Ovary (tissue), 7 donors: ENCODE measurements at regions not wholly inside any gene's neighbourhood (a gene's known extent, or its start where the extent isn't known, plus 50 kb on each side); places are given as distances from the start of the nearest gene placed in this dataset.
"Not testable (repeated sequence)": the region's sequence is repeated elsewhere in the genome, so short reads cannot be mapped to it uniquely, and the experiment has no call there.

Experiments
- DNase-seq, 5 donors: peaks; one replicate each; pipeline ENCODE4 v3.0.0-alpha.2; 2019 to 2020
- H3K27ac ChIP-seq, 2 donors: fragments of 200-600 bp; one replicate each; pipeline versions ENCODE4 v1.5.1 to v1.8.0; 2019 to 2022
- H3K27me3 ChIP-seq: fragments of 200-600 bp; one replicate; pipeline ENCODE4 v1.8.0; 2022
- H3K36me3 ChIP-seq: fragments of 200-600 bp; sonication (generic); one replicate; pipeline ENCODE4 v1.5.1; 2019
- H3K4me1 ChIP-seq: one replicate; pipeline ENCODE4 v1.8.1; 2013; ENCODE audit warnings: mild to moderate bottlenecking, moderate library complexity; ENCODE audit not compliant: insufficient read depth
- H3K4me3 ChIP-seq: fragments of 200-600 bp; sonication (generic); one replicate; pipeline ENCODE4 v1.5.1; 2017
- H3K9me3 ChIP-seq, 2 donors: fragments of 200-600 bp in 1 of 2; sonication (generic) in 1 of 2; one replicate each; pipeline versions ENCODE4 v1.5.1 to v1.8.1; 2013 to 2019; ENCODE audit warnings: mild to moderate bottlenecking in 1 of 2, moderate library complexity in 1 of 2
- CTCF ChIP-seq, 3 donors: fragments of 450-650 bp in 2 of 3; fragments of 200-600 bp in 1 of 3; IDR thresholded peaks; one replicate each; pipeline versions ENCODE4 v1.5.1 to v1.8.0; 2016 to 2022; ENCODE audit warnings: antibody characterized with exemption in 3 of 3, mild to moderate bottlenecking in 1 of 3
- EP300 ChIP-seq: sonication (generic); formaldehyde crosslinking; IDR thresholded peaks from one replicate; pipeline ENCODE4 v1.6.1; 2017; ENCODE audit warnings: antibody characterized with exemption
- POLR2A ChIP-seq: fragments of 450-650 bp; IDR thresholded peaks from one replicate; pipeline ENCODE4 v1.6.1; 2017; ENCODE audit warnings: antibody characterized with exemption, mild to moderate bottlenecking, moderate library complexity
- WGBS, 3 donors: extraction: QIAGEN DNeasy Blood & Tissue Kit in 1 of 3; methylation state at CpG; one replicate each; pipeline versions ENCODE4 v1.1.5 to v1.1.7; 2013 to 2017; 5-methylcytosine and 5-hydroxymethylcytosine counted together
- intact Hi-C, 4 donors: fragments of 100-400 bp; cut with DNase I; formaldehyde crosslinking; loops; one replicate each; pipeline versions ENCODE4 v1.11.0 to v1.15.1; 2022 to 2023
- donor health status: DM: no; HTN: no; CAD: no; lungs with moderate emphysema.
- donor health status: DM: no; HTN: no; CAD: no.
- donor health status: Bipolar disorder and iron deficiency.
- donor health status: DM: no; HTN: no; CAD: no.
- donor health status: DM: yes; HTN: yes; CAD: no.

- H3K27me3 ChIP-seq = no peaks in the 10 kb centered on the region
- intact Hi-C loops = no loop called here
- H3K4me1 ChIP-seq = no peaks in the 10 kb centered on the region
- peaks cover 0 to 2% of the 10 kb centered on the region in 2 donors for H3K9me3 ChIP-seq
- TF ChIP-seq EP300 (no peak), POLR2A (no peak), CTCF (IDR thresholded peaks at IDR 0.05) (no peak)
- H3K4me3 ChIP-seq = no peak overlapping the region
- 82 to 86% (median 83%) methylated on average over 4 of the region's 4 CpGs for WGBS, 3 donors
- DNase-seq = no peak
- H3K36me3 ChIP-seq = no peaks in the 10 kb centered on the region
- H3K27ac ChIP-seq = no peak overlapping the region
These were observed 422.5 kb downstream of the METTL4 start for GRCh38 chr18:2148823-2149222.

GRCh38 chr18:2150566-2150965 is 420.7 kb downstream of the METTL4 start:
- Histone ChIP-seq H3K4me3 (no peak overlapping the region), H3K36me3 (no peaks in the 10 kb centered on the region), H3K27me3 (no peaks in the 10 kb centered on the region), H3K27ac (no peak overlapping the region), H3K9me3 (no peaks in the 10 kb centered on the region), H3K4me1 (no peaks in the 10 kb centered on the region)
- TF ChIP-seq EP300 (no peak), CTCF (IDR thresholded peaks at IDR 0.05) (no peak), POLR2A (no peak)
- DNase-seq = no peak
- intact Hi-C loops = no loop called here
- WGBS, 3 donors = 79 to 87% (median 85%) methylated on average over 1 of the region's 1 CpG

- Histone ChIP-seq H3K27me3 (no peaks in the 10 kb centered on the region), H3K4me1 (no peaks in the 10 kb centered on the region), H3K27ac (no peak overlapping the region), H3K4me3 (no peak overlapping the region), H3K36me3 (no peaks in the 10 kb centered on the region), H3K9me3 (no peaks in the 10 kb centered on the region)
- TF ChIP-seq CTCF (IDR thresholded peaks at IDR 0.05) (no peak), POLR2A (no peak), EP300 (no peak)
- DNase-seq = no peak
- WGBS, 3 donors = 55 to 82% (median 77%) methylated on average over 1 of the region's 1 CpG
- intact Hi-C loops = no loop called here
These were observed 417.0 kb downstream of the METTL4 start for GRCh38 chr18:2154278-2154677.

GRCh38 chr18:2164644-2165550 is 406.4 kb downstream of the METTL4 start:
- Histone ChIP-seq H3K9me3 (no peaks in the 10 kb centered on the region), H3K27me3 (no peaks in the 10 kb centered on the region), H3K36me3 (no peaks in the 10 kb centered on the region), H3K27ac (no peak overlapping the region), H3K4me1 (no peaks in the 10 kb centered on the region), H3K4me3 (no peak overlapping the region)
- 62 to 79% (median 62%) methylated on average over 7 of the region's 7 CpGs for WGBS, 3 donors
- DNase-seq = no peak
- intact Hi-C loops = no loop called here
- no peak for TF ChIP-seq POLR2A
- no peak for TF ChIP-seq EP300
- TF ChIP-seq CTCF (IDR thresholded peaks at IDR 0.05) = no peak

GRCh38 chr18:2166876-2167275 is 404.4 kb downstream of the METTL4 start:
- WGBS, 3 donors = 73 to 83% (median 76%) methylated on average over 9 of the region's 9 CpGs
- intact Hi-C loops, H3K4me3 ChIP-seq: not testable (repeated sequence)

More at GRCh38 chr18:2166876-2167275, 404.4 kb downstream of the METTL4 start:
- H3K9me3 ChIP-seq, H3K27me3 ChIP-seq, H3K4me1 ChIP-seq, H3K27ac ChIP-seq, DNase-seq, H3K36me3 ChIP-seq: not testable (repeated sequence)
